Bronchial epithelial cell (primary cell): ENCODE measurements at regions not wholly inside any gene's neighbourhood (a gene's known extent, or its start where the extent isn't known, plus 50 kb on each side); places are given as distances from the start of the nearest gene placed in this dataset.
A peak's percentile ranks its signal among the peaks of the same experiment; 100 is the strongest.

Experiments used
- DNase-seq: peaks from one replicate; pipeline ENCODE4 v3.0.0-alpha.2; 2010; ENCODE audit warnings: low read depth
- FAIRE-seq: peaks from 2 replicates; lab custom pipeline; 2011; peaks lifted over from hg19 to GRCh38; lab: Jason Lieb, UNC
- H3K27me3 ChIP-seq: 2 replicates; pipeline ENCODE4 v1.5.1; 2011; ENCODE audit warnings: low read length; ENCODE audit not compliant: control insufficient read depth, insufficient read depth
- H3K36me3 ChIP-seq: 2 replicates; pipeline ENCODE4 v1.5.1; 2011; ENCODE audit warnings: low read length; ENCODE audit not compliant: control insufficient read depth, insufficient read depth
- H3K4me3 ChIP-seq: 2 replicates; pipeline ENCODE4 v1.5.1; 2011; ENCODE audit warnings: mild to moderate bottlenecking, low read depth, low read length, control low read depth
- TF ChIP-seq, protein P1 (sequence below): IDR thresholded peaks from 2 replicates; pipeline ENCODE4 v1.5.1; 2011; ENCODE audit warnings: mild to moderate bottlenecking, moderate library complexity, low read length, control low read depth, inconsistent platforms; ENCODE audit not compliant: insufficient read depth, severe bottlenecking

DNA sequence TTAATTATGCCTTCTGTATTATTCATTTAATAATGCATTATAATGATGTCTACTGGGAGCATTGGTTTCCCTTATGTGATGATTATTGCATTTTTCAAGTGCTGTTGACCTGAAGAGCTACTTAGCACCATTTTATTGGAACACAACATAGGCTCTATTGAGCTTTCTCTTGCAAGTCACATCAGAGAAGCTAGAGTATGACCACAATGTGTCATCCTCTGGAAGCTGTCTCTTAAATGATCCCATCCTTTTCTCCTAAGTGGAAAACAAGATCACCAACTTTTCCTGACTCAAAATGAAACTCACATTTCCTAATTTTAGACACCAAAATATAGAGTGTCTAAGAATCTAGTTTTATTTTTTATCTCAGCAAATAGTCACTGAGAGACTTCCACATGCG is 1451.9 kb downstream of the PCDH7 start:
- DNase-seq: peak; percentile 54
- no peak overlapping the region for H3K4me3 ChIP-seq
- FAIRE-seq: no peak

DNA sequence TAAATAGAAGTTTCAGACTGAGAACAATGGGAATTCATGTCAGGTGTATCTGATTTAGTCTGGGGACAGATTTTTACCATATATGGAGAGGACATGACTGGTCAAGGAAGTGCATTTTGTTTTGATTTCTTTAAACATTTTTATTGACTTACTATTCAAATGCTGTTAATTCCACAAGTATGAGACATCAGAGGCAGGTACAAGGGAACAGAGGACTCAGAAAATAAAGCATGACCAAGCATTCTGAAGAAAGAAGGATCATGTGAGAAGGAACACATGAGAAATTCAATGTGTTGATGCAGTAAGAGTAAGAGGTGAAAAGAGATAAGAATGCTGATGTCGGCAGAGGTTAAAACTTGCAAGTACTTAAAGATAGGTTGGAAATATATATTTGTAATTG is 1452.6 kb downstream of the PCDH7 start:
- no peak overlapping the region for H3K4me3 ChIP-seq
- H3K27me3 ChIP-seq: no peaks in the 10 kb centered on the region
- TF ChIP-seq, protein P1, sequence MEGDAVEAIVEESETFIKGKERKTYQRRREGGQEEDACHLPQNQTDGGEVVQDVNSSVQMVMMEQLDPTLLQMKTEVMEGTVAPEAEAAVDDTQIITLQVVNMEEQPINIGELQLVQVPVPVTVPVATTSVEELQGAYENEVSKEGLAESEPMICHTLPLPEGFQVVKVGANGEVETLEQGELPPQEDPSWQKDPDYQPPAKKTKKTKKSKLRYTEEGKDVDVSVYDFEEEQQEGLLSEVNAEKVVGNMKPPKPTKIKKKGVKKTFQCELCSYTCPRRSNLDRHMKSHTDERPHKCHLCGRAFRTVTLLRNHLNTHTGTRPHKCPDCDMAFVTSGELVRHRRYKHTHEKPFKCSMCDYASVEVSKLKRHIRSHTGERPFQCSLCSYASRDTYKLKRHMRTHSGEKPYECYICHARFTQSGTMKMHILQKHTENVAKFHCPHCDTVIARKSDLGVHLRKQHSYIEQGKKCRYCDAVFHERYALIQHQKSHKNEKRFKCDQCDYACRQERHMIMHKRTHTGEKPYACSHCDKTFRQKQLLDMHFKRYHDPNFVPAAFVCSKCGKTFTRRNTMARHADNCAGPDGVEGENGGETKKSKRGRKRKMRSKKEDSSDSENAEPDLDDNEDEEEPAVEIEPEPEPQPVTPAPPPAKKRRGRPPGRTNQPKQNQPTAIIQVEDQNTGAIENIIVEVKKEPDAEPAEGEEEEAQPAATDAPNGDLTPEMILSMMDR: no peak
- FAIRE-seq: no peak
- DNase-seq: peak; percentile 97
- no peaks in the 10 kb centered on the region for H3K36me3 ChIP-seq

More for the DNA sequence above, 1451.9 kb downstream of the PCDH7 start:
- TF ChIP-seq, protein P1: no peak
- H3K27me3 ChIP-seq: no peaks in the 10 kb centered on the region
- H3K36me3 ChIP-seq: no peaks in the 10 kb centered on the region

DNA sequence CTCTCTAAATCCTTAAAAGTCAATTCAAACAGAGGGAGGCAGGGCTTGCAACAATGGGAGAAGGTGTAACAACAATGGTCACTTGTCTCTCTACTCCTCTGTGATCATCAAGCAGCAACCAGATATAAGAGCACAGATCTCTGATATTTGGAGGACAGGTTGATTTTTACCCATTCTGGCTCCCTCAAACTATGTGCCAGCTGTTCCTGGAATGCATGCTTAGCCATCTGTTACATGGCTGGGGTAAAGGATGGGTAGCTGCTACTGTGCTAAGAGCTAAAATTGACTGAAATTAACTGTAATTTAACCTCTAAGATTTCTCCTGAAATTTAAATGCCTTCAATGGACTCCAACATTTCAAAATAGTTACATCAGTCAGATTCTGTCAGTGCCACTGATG is 1459.9 kb downstream of the PCDH7 start:
- DNase-seq (no peak), FAIRE-seq (no peak)
- Histone ChIP-seq H3K4me3 (no peak overlapping the region), H3K27me3 (no peaks in the 10 kb centered on the region), H3K36me3 (no peaks in the 10 kb centered on the region)
- TF ChIP-seq, protein P1: no peak

DNA sequence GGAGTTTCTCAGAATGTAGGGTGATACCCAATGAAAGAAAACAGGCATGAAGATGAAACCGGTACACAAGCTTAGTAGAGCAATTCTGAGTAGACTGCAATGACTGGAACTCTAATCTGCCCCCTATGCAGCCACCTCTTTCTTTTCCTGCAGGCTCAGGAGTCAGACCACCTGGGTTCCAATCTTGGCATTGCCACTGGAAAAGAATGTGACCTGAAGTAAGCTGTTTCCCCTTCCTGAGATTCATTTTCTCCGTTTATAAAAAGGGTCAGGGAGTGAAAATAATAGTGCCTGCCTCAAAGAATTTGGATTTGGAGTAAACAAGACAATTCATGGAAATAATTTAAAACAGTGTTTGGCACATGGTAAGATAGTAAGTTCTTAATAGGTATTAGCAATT is 1464.0 kb downstream of the PCDH7 start:
- FAIRE-seq (no peak), DNase-seq (no peak)
- Histone ChIP-seq H3K4me3 (no peak overlapping the region), H3K36me3 (no peaks in the 10 kb centered on the region), H3K27me3 (no peaks in the 10 kb centered on the region)
- TF ChIP-seq, protein P1: no peak

DNA sequence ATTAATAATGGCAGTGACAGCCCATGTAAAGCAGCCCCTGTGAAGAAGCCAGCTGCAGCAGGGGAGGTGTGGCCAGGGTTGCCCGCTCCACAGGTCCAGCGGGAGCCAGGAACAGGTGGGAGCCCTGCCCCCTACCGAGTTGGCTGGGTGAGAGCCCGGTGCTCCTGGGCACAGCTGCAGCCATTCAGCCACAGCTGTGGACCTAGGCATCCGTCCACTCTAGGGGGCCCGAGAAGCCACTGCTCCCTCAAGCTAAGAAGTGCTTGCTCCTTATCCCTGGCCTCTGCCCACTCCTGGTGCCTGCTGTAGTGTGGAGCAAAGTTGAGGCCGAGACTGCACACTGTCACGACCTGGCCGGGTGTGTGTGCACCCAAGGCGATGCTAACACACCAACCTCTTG is 1469.0 kb downstream of the PCDH7 start:
- DNase-seq: no peak
- H3K27me3 ChIP-seq: no peaks in the 10 kb centered on the region
- FAIRE-seq: no peak
- TF ChIP-seq, protein P1: no peak
- no peaks in the 10 kb centered on the region for H3K36me3 ChIP-seq
- no peak overlapping the region for H3K4me3 ChIP-seq

DNA sequence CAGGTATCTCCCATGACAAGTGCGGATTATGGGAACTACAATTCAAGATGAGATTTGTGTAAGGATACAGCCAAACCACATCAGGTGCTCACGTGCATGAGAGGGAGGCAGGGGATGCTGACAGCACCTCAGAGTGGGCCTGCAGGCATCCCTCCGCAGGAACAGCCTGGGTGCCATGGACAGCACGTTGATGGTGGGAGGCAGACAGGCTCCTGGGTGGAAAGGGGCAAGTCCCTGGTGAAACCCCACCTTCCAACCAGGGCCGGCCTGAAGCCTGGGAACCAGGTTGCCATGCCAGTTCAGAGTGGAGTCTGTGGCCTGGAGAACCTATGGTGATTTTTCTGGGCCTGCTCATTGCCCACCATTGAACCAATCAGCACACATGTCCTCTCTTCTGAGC is 1469.6 kb downstream of the PCDH7 start:
- TF ChIP-seq, protein P1: no peak
- Histone ChIP-seq H3K4me3 (no peak overlapping the region), H3K36me3 (no peaks in the 10 kb centered on the region), H3K27me3 (no peaks in the 10 kb centered on the region)
- FAIRE-seq (no peak), DNase-seq (no peak)
